SK-N-SH treated with all-trans-retinoic acid at 6 μM for 48 hours (cell line): ENCODE measurements at regions not wholly inside any gene's neighbourhood (a gene's known extent, or its start where the extent isn't known, plus 50 kb on each side); places are given as distances from the start of the nearest gene placed in this dataset.

ENCODE experiments used
- CSDC2 ChIP-seq: fragments of 250-450 bp; sonication (Bioruptor Pico); IDR thresholded peaks from 2 replicates; pipeline ENCODE4 v1.5.0; 2020; ENCODE audit warnings: mild to moderate bottlenecking, moderate library complexity
- RARB ChIP-seq: fragments of 250-450 bp; sonication (Bioruptor Pico); IDR thresholded peaks from 2 replicates; pipeline ENCODE4 v1.8.0; 2021; ENCODE audit warnings: mild to moderate bottlenecking, moderate library complexity
- TF ChIP-seq, protein P1 (sequence below): fragments of 250-450 bp; sonication (Bioruptor Pico); IDR thresholded peaks from 2 replicates; pipeline ENCODE4 v1.8.0; 2020; ENCODE audit warnings: mild to moderate bottlenecking, moderate library complexity, borderline replicate concordance

DNA sequence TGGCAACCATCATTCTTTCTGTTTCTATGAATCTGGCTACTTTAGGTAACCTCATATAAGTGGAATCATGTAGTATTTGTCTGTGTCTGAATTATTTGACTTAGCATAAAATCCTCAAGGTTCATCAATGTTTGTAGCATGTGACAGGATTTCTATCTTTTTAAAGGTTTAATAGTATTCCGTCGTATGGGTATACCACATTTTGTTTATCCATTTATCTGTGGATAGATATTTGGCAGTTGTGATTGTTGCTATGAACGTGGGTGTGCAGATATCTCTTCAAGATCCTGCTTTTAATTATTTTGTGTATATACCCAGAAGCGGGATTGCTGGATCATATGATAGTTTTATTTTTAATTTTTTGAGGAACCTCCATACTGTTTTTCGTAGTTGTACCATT lies 421.7 kb downstream of the PCNX1 start:
- TF ChIP-seq CSDC2 (CRISPR knock-in tag) (no peak), RARB (CRISPR knock-in tag) (no peak)
- TF ChIP-seq, protein P1, sequence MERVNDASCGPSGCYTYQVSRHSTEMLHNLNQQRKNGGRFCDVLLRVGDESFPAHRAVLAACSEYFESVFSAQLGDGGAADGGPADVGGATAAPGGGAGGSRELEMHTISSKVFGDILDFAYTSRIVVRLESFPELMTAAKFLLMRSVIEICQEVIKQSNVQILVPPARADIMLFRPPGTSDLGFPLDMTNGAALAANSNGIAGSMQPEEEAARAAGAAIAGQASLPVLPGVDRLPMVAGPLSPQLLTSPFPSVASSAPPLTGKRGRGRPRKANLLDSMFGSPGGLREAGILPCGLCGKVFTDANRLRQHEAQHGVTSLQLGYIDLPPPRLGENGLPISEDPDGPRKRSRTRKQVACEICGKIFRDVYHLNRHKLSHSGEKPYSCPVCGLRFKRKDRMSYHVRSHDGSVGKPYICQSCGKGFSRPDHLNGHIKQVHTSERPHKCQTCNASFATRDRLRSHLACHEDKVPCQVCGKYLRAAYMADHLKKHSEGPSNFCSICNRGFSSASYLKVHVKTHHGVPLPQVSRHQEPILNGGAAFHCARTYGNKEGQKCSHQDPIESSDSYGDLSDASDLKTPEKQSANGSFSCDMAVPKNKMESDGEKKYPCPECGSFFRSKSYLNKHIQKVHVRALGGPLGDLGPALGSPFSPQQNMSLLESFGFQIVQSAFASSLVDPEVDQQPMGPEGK, result no peak
